HCT116 (cell line): ENCODE measurements at regions not wholly inside any gene's neighbourhood (a gene's known extent, or its start where the extent isn't known, plus 50 kb on each side); places are given as distances from the start of the nearest gene placed in this dataset.

Experiments
- ATAC-seq: fragments of 200-7000 bp; cut with Tn5 transposase; 2 replicates; pipeline ENCODE4 v1.9.1; 2020; ENCODE audit warnings: mild to moderate bottlenecking, moderate library complexity
- BruUV-seq: library from RNA; stranded (reverse); fragments of 400-500 nt; replicated peaks from 2 replicates; lab custom pipeline; 2021; lab: Mats Ljungman, UMichigan
- CTCF ChIA-PET: fragments of 300-600 bp; sonication (Branson Sonifier 250); formaldehyde crosslinking; loops from one replicate; lab custom pipeline; 2021; ENCODE audit warnings: antibody characterized with exemption; lab: Charles Lee
- POLR2A ChIA-PET: fragments of 300-600, 350-600 bp; sonication (Branson Sonifier 250); formaldehyde crosslinking; loops from one replicate; lab custom pipeline; 2021; ENCODE audit warnings: antibody characterized with exemption; lab: Charles Lee
- RAD21 ChIA-PET, 2 experiments: fragments of 300-600 bp; sonication (Branson Sonifier 250); formaldehyde crosslinking; loops; one replicate each; lab custom pipeline; 2023; ENCODE audit warnings: low total read pairs in 2 of 2; ENCODE audit not compliant: uncharacterized antibody in 2 of 2, unreplicated experiment in 2 of 2, low non-redundant PET in 1 of 2; lab: Charles Lee
- DNase-seq: peaks from one replicate; pipeline ENCODE4 v3.0.0-alpha.2; 2010; ENCODE audit warnings: low read depth, low spot score
- H2AFZ ChIP-seq: fragments of 200-600 bp; shearing (Covaris generic), sonication (generic); 2 replicates; pipeline ENCODE4 v1.6.1; 2017; ENCODE audit warnings: low read depth, mixed run types, mixed read lengths, antibody characterized with exemption, low read length; ENCODE audit not compliant: poor library complexity, severe bottlenecking
- H3K27ac ChIP-seq: 2 replicates; pipeline ENCODE4 v1.5.1; 2012; ENCODE audit warnings: low read depth, low read length
- H3K27me3 ChIP-seq: fragments of 200-600 bp; sonication (generic); 2 replicates; pipeline ENCODE4 v1.6.1; 2016; ENCODE audit warnings: mixed run types, low read length, mixed read lengths; ENCODE audit not compliant: insufficient read depth
- H3K36me3 ChIP-seq, 2 experiments: fragments of 200-500 bp in 1 of 2; fragments of 200-600 bp in 1 of 2; sonication (Bioruptor generic) in 1 of 2; sonication (generic) in 1 of 2; 2 replicates each; pipeline versions ENCODE4 v1.5.1 to v1.6.1; 2014 to 2016; ENCODE audit warnings: low read length in 2 of 2, inconsistent platforms in 1 of 2, mixed read lengths in 1 of 2, mixed run types in 1 of 2; ENCODE audit not compliant: insufficient read depth in 2 of 2, control insufficient read depth in 1 of 2
- H3K4me1 ChIP-seq, 2 experiments: fragments of 200-600 bp in 1 of 2; sonication (generic) in 1 of 2; 2 replicates each; pipeline versions ENCODE4 v1.5.1 to v1.6.1; 2012 to 2017; ENCODE audit warnings: low read length in 2 of 2, inconsistent platforms in 1 of 2, mild to moderate bottlenecking in 1 of 2, mixed read lengths in 1 of 2, mixed run types in 1 of 2, moderate library complexity in 1 of 2; ENCODE audit not compliant: insufficient read depth in 2 of 2, control insufficient read depth in 1 of 2
- H3K4me2 ChIP-seq: fragments of 200-600 bp; sonication (generic); 2 replicates; pipeline ENCODE4 v1.6.1; 2017; ENCODE audit warnings: mixed run types, low read length, mixed read lengths
- H3K4me3 ChIP-seq, 2 experiments: fragments of 200-600 bp in 1 of 2; sonication (generic) in 1 of 2; replicated peaks in 1 of 2; 2 replicates each; pipeline ENCODE4 v1.5.1; 2011 to 2016; ENCODE audit warnings: low read length in 2 of 2, control low read depth in 1 of 2, low read depth in 1 of 2, mild to moderate bottlenecking in 1 of 2, mixed read lengths in 1 of 2, mixed run types in 1 of 2
- H3K79me2 ChIP-seq: fragments of 200-600 bp; sonication (generic); 2 replicates; pipeline ENCODE4 v1.6.1; 2017; ENCODE audit warnings: mild to moderate bottlenecking, mixed run types, low read length, moderate library complexity, mixed read lengths; ENCODE audit not compliant: insufficient read depth
- H3K9ac ChIP-seq: fragments of 200-600 bp; sonication (generic); 2 replicates; pipeline ENCODE4 v1.6.1; 2016; ENCODE audit warnings: low read length, mixed read lengths
- H3K9me2 ChIP-seq: fragments of 200-600 bp; sonication (generic), shearing (Covaris generic); 2 replicates; pipeline ENCODE4 v1.6.1; 2017; ENCODE audit warnings: mixed run types, mild to moderate bottlenecking, moderate library complexity; ENCODE audit not compliant: insufficient read depth
- H3K9me3 ChIP-seq, 2 experiments: fragments of 200-500 bp in 1 of 2; fragments of 200-600 bp in 1 of 2; sonication (Bioruptor generic) in 1 of 2; sonication (generic) in 1 of 2; 2 replicates each; pipeline ENCODE4 v1.6.1; 2014 to 2017; ENCODE audit warnings: low read length in 2 of 2, mixed read lengths in 2 of 2, inconsistent platforms in 1 of 2, low read depth in 1 of 2, mild to moderate bottlenecking in 1 of 2, mixed run types in 1 of 2, moderate library complexity in 1 of 2; ENCODE audit not compliant: control insufficient read depth in 1 of 2, insufficient read depth in 1 of 2
- H4K20me1 ChIP-seq: fragments of 200-600 bp; sonication (generic), shearing (Covaris generic); 2 replicates; pipeline ENCODE4 v1.6.1; 2017; ENCODE audit warnings: mixed run types, mild to moderate bottlenecking, moderate library complexity; ENCODE audit not compliant: insufficient read depth
- CEBPB ChIP-seq: IDR thresholded peaks from 2 replicates; pipeline ENCODE4 v1.6.1; 2012; ENCODE audit warnings: low read depth
- FOSL1 ChIP-seq: IDR thresholded peaks from 2 replicates; pipeline ENCODE4 v1.6.1; 2012; ENCODE audit warnings: low read depth
- POLR2AphosphoS5 ChIP-seq: IDR thresholded peaks from 2 replicates; pipeline ENCODE4 v1.6.1; 2011; ENCODE audit warnings: mild to moderate bottlenecking, low read depth, low read length, moderate library complexity
- TCF7L2 ChIP-seq: IDR thresholded peaks from 2 replicates; pipeline ENCODE4 v1.7.0; 2011; ENCODE audit warnings: borderline replicate concordance, inconsistent platforms; ENCODE audit not compliant: insufficient read depth, insufficient read length; ENCODE audit errors: extremely low read depth
- YY1 ChIP-seq: IDR thresholded peaks from 2 replicates; pipeline ENCODE4 v1.6.1; 2011; ENCODE audit warnings: low read length, low read depth, moderate library complexity, mild to moderate bottlenecking; ENCODE audit not compliant: insufficient replicate concordance; ENCODE audit errors: extremely low read depth
- ZNF274 ChIP-seq: fragments of 200-500 bp; sonication (Bioruptor generic); IDR thresholded peaks from 2 replicates; pipeline ENCODE4 v1.6.1; 2014; ENCODE audit warnings: mild to moderate bottlenecking, low read depth, low read length, inconsistent platforms
- intact Hi-C: fragments of 100-400 bp; cut with micrococcal nuclease; formaldehyde crosslinking; loops from 2 replicates; pipeline ENCODE4 v1.10.0; 2022
- TF ChIP-seq, protein P1 (sequence below), 3 experiments: fragments of 200-600 bp in 1 of 3; sonication (generic) in 1 of 3; IDR thresholded peaks in 2 of 3; conservative IDR thresholded peaks in 1 of 3; 2 replicates each; pipeline ENCODE4 v1.5.1; 2012 to 2017; ENCODE audit warnings: low read depth in 2 of 3, low read length in 2 of 3, antibody characterized with exemption in 1 of 3, borderline replicate concordance in 1 of 3, control low read depth in 1 of 3, mild to moderate bottlenecking in 1 of 3, mixed read lengths in 1 of 3, mixed run types in 1 of 3, moderate library complexity in 1 of 3; ENCODE audit not compliant: insufficient read depth in 1 of 3
- TF ChIP-seq, protein P2 (sequence below): IDR thresholded peaks from 2 replicates; pipeline ENCODE4 v1.6.1; 2011; ENCODE audit warnings: mild to moderate bottlenecking, low read length, moderate library complexity; ENCODE audit not compliant: insufficient replicate concordance; ENCODE audit errors: extremely low read depth

DNA sequence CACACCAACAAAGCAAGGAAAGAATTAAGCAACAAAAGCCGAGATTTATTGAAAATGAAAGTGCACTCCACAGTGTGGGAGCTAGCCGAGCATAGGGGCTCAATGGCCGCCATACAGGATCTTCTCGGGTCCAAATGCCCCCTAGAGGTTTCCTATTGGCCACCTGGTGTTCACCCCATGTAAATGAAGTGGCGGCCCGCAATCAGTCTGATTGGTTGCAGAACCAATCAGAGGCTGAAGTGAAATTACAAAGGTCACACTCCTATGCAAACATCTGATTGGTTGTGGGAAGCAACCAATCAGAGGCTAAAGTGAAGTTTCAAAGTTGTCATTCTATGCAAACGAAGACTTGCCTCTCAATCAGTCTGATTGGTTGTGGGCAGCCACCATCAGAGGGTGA, 61.8 kb upstream of the SLC35B4 start:
- Histone ChIP-seq H2AFZ (no peak overlapping the region), H3K36me3 (no peaks in the 10 kb centered on the region), H3K4me3 (no peak overlapping the region), H3K4me2 (no peak overlapping the region), H3K27ac (no peak overlapping the region), H3K9me3 (no peaks in the 10 kb centered on the region), H3K4me1 (no peaks in the 10 kb centered on the region), H3K79me2 (no peaks in the 10 kb centered on the region), H3K27me3 (no peaks in the 10 kb centered on the region), H4K20me1 (no peaks in the 10 kb centered on the region), H3K9me2 (no peaks in the 10 kb centered on the region), H3K9ac (no peak overlapping the region)
- no TSS peak for BruUV-seq
- DNase-seq (no peak), ATAC-seq (peak; percentile 30; the same call in 1 of the 2 replicates)
- intact Hi-C loops: no loop called here
- CTCF ChIA-PET: no interaction called here
- RAD21 ChIA-PET: no interaction called here
- POLR2A ChIA-PET: no interaction called here
- TF ChIP-seq, protein P1, sequence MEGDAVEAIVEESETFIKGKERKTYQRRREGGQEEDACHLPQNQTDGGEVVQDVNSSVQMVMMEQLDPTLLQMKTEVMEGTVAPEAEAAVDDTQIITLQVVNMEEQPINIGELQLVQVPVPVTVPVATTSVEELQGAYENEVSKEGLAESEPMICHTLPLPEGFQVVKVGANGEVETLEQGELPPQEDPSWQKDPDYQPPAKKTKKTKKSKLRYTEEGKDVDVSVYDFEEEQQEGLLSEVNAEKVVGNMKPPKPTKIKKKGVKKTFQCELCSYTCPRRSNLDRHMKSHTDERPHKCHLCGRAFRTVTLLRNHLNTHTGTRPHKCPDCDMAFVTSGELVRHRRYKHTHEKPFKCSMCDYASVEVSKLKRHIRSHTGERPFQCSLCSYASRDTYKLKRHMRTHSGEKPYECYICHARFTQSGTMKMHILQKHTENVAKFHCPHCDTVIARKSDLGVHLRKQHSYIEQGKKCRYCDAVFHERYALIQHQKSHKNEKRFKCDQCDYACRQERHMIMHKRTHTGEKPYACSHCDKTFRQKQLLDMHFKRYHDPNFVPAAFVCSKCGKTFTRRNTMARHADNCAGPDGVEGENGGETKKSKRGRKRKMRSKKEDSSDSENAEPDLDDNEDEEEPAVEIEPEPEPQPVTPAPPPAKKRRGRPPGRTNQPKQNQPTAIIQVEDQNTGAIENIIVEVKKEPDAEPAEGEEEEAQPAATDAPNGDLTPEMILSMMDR (IDR thresholded peaks at IDR 0.05 in 2 of 3, conservative IDR thresholded peaks at IDR 0.05 in 1 of 3; ENCODE audit: borderline replicate concordance in 1 of 3, insufficient read depth in 1 of 3, low read depth in 2 of 3, low read length in 2 of 3): 0 out of 6 replicates have a peak, but pooled peaks of 1 of the 3 experiments have one; percentile 8
- TF ChIP-seq, protein P2, sequence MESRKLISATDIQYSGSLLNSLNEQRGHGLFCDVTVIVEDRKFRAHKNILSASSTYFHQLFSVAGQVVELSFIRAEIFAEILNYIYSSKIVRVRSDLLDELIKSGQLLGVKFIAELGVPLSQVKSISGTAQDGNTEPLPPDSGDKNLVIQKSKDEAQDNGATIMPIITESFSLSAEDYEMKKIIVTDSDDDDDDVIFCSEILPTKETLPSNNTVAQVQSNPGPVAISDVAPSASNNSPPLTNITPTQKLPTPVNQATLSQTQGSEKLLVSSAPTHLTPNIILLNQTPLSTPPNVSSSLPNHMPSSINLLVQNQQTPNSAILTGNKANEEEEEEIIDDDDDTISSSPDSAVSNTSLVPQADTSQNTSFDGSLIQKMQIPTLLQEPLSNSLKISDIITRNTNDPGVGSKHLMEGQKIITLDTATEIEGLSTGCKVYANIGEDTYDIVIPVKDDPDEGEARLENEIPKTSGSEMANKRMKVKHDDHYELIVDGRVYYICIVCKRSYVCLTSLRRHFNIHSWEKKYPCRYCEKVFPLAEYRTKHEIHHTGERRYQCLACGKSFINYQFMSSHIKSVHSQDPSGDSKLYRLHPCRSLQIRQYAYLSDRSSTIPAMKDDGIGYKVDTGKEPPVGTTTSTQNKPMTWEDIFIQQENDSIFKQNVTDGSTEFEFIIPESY: no peak
- no peak for TF ChIP-seq POLR2AphosphoS5

DNA sequence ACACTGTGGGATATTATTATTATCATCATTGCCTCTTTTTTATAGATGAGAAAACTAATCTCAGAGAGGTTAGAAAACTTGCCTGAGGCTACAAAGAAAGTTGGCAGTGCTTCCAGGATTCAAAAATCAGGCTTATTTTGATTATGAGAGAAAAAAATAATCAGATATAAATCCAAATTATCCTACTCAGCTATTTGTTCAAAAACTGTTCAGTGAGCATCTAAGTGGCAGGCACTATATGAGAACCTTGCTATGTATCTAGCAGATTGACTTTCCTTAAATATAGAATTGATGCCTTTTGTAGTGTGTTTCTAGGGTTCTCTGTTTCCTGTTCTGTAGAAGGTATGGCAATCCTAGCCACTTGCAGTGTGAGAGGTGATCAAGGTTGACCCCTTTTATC, 60.0 kb upstream of the SLC35B4 start:
- POLR2A ChIA-PET: no interaction called here
- Histone ChIP-seq H3K79me2 (no peaks in the 10 kb centered on the region), H4K20me1 (no peaks in the 10 kb centered on the region), H3K4me1 (no peaks in the 10 kb centered on the region), H3K27me3 (no peaks in the 10 kb centered on the region), H3K36me3 (no peaks in the 10 kb centered on the region), H3K27ac (no peak overlapping the region), H3K4me2 (no peak overlapping the region), H3K9me2 (no peaks in the 10 kb centered on the region), H3K9ac (no peak overlapping the region), H3K4me3 (no peak overlapping the region), H2AFZ (no peak overlapping the region), H3K9me3 (no peaks in the 10 kb centered on the region)
- intact Hi-C loops: no loop called here
- RAD21 ChIA-PET: no interaction called here
- DNase-seq: no peak
- no peak for ATAC-seq
- CTCF ChIA-PET: no interaction called here
- no TSS peak for BruUV-seq
- no peak for TF ChIP-seq POLR2AphosphoS5
- TF ChIP-seq YY1: no peak
- no peak for TF ChIP-seq CEBPB
- TF ChIP-seq ZNF274: no peak
- no peak for TF ChIP-seq FOSL1
- TF ChIP-seq TCF7L2: no peak
